Astrocyte (in vitro differentiated cells and primary cell): ENCODE measurements at regions not wholly inside any gene's neighbourhood (a gene's known extent, or its start where the extent isn't known, plus 50 kb on each side); places are given as distances from the start of the nearest gene placed in this dataset.

Source experiments
- DNase-seq: peaks from one replicate; pipeline ENCODE4 v3.0.0-alpha.2; 2010; ENCODE audit warnings: low read depth
- FAIRE-seq: peaks from 2 replicates; lab custom pipeline; 2011; peaks lifted over from hg19 to GRCh38; lab: Jason Lieb, UNC
- H2AFZ ChIP-seq: 2 replicates; pipeline ENCODE4 v1.6.0; 2012; ENCODE audit warnings: low read depth, low read length, inconsistent platforms
- H3K27ac ChIP-seq: 2 replicates; pipeline ENCODE4 v1.5.1; 2011; ENCODE audit warnings: low read depth, low read length, inconsistent platforms
- H3K27me3 ChIP-seq: 2 replicates; pipeline ENCODE4 v1.6.0; 2011; ENCODE audit warnings: low read length, inconsistent platforms; ENCODE audit not compliant: insufficient read depth
- H3K36me3 ChIP-seq: 2 replicates; pipeline ENCODE4 v1.5.1; 2011; ENCODE audit warnings: low read length, inconsistent platforms; ENCODE audit not compliant: insufficient read depth
- H3K4me1 ChIP-seq: 2 replicates; pipeline ENCODE4 v1.5.1; 2011; ENCODE audit warnings: low read length, inconsistent platforms; ENCODE audit not compliant: insufficient read depth
- H3K4me2 ChIP-seq: 2 replicates; pipeline ENCODE4 v1.6.0; 2012; ENCODE audit warnings: low read length, inconsistent platforms
- H3K4me3 ChIP-seq: 2 replicates; pipeline ENCODE4 v1.5.1; 2011; ENCODE audit warnings: low read depth, mild to moderate bottlenecking, low read length, inconsistent platforms; ENCODE audit not compliant: insufficient read depth
- H3K79me2 ChIP-seq: 2 replicates; pipeline ENCODE4 v1.6.0; 2012; ENCODE audit warnings: mild to moderate bottlenecking, low read length, inconsistent platforms; ENCODE audit not compliant: insufficient read depth
- H3K9ac ChIP-seq: 2 replicates; pipeline ENCODE4 v1.6.0; 2012; ENCODE audit warnings: mild to moderate bottlenecking, low read length, inconsistent platforms
- H3K9me3 ChIP-seq: 2 replicates; pipeline ENCODE4 v1.5.1; 2012; ENCODE audit warnings: low read depth, mild to moderate bottlenecking, low read length, inconsistent platforms; ENCODE audit not compliant: insufficient read depth
- H4K20me1 ChIP-seq: 2 replicates; pipeline ENCODE4 v1.6.0; 2012; ENCODE audit warnings: low read length, inconsistent platforms; ENCODE audit not compliant: insufficient read depth
- H3K27ac Mint-ChIP-seq: one replicate; pipeline ENCODE4 v1.8.0; 2021; ENCODE audit warnings: mild to moderate bottlenecking, mixed read lengths; ENCODE audit not compliant: unreplicated experiment
- H3K27me3 Mint-ChIP-seq: one replicate; pipeline ENCODE4 v1.8.0; 2021; ENCODE audit warnings: low read depth, mixed read lengths; ENCODE audit not compliant: unreplicated experiment
- H3K36me3 Mint-ChIP-seq: one replicate; pipeline ENCODE4 v1.8.0; 2021; ENCODE audit warnings: low read depth, mixed read lengths; ENCODE audit not compliant: unreplicated experiment
- H3K4me1 Mint-ChIP-seq: one replicate; pipeline ENCODE4 v1.8.0; 2021; ENCODE audit warnings: low read depth, mixed read lengths; ENCODE audit not compliant: unreplicated experiment
- H3K4me3 Mint-ChIP-seq: one replicate; pipeline ENCODE4 v1.8.0; 2021; ENCODE audit warnings: mild to moderate bottlenecking, moderate library complexity, mixed read lengths; ENCODE audit not compliant: unreplicated experiment
- H3K9me3 Mint-ChIP-seq: one replicate; pipeline ENCODE4 v1.8.0; 2021; ENCODE audit warnings: mild to moderate bottlenecking, mixed read lengths; ENCODE audit not compliant: unreplicated experiment
- CTCF ChIP-seq: IDR thresholded peaks from 2 replicates; pipeline ENCODE4 v1.5.1; 2011; ENCODE audit warnings: low read depth, mild to moderate bottlenecking, inconsistent platforms, low read length, moderate library complexity; ENCODE audit not compliant: insufficient read depth
- EZH2 ChIP-seq: IDR thresholded peaks from 2 replicates; pipeline ENCODE4 v1.6.1; 2012; ENCODE audit warnings: mild to moderate bottlenecking, low read length, inconsistent platforms; ENCODE audit not compliant: insufficient read depth

DNA sequence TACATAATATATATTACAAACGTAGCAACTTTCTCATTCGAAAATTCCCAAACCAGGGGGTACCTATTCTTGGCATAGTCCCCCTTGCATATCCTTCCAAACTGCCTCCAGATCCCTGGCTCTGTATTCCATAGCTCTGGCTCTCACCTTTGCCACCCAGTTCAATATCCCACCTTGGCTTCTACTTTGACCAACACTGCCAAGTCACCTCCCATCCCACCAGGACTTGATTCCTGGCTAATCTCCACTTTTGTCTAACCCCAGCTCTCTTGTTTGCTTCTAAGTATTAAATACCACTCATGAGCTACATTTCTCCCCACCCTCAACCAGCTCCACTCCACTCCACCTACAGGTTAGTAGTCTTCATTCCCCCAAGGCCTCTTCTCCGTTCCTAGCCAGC is 103.2 kb upstream of the WDR75 start:
- DNase-seq (no peak), FAIRE-seq (no peak)
- Histone ChIP-seq H3K9ac (no peak overlapping the region), H4K20me1 (no peaks in the 10 kb centered on the region), H3K79me2 (no peaks in the 10 kb centered on the region), H3K27ac (no peak overlapping the region), H3K9me3 (peaks cover 10% of the 10 kb centered on the region), H2AFZ (no peak overlapping the region), H3K36me3 (no peaks in the 10 kb centered on the region), H3K4me2 (no peak overlapping the region), H3K4me3 (no peak overlapping the region), H3K27me3 (no peaks in the 10 kb centered on the region), H3K4me1 (no peaks in the 10 kb centered on the region)
- Mint-ChIP-seq H3K27ac (peak overlapping the region; percentile 13), H3K27me3 (no peaks in the 10 kb centered on the region), H3K4me3 (no peak overlapping the region), H3K36me3 (peaks cover 5% of the 10 kb centered on the region), H3K9me3 (peaks cover 5% of the 10 kb centered on the region), H3K4me1 (no peaks in the 10 kb centered on the region)
- TF ChIP-seq CTCF (no peak), EZH2 (no peak)

- H3K4me1 ChIP-seq = no peaks in the 10 kb centered on the region
- H3K27me3 ChIP-seq = no peaks in the 10 kb centered on the region
- no peaks in the 10 kb centered on the region for H4K20me1 ChIP-seq
- no peaks in the 10 kb centered on the region for H3K4me1 Mint-ChIP-seq
- no peak overlapping the region for H3K4me3 Mint-ChIP-seq
- peaks cover 10% of the 10 kb centered on the region for H3K9me3 ChIP-seq
- TF ChIP-seq CTCF (no peak), EZH2 (no peak)
- no peak overlapping the region for H3K4me2 ChIP-seq
- H3K36me3 ChIP-seq = no peaks in the 10 kb centered on the region
- no peak overlapping the region for H2AFZ ChIP-seq
- FAIRE-seq (no peak), DNase-seq (no peak)
- no peak overlapping the region for H3K9ac ChIP-seq
- no peaks in the 10 kb centered on the region for H3K79me2 ChIP-seq
- H3K4me3 ChIP-seq = no peak overlapping the region
- H3K9me3 Mint-ChIP-seq = peaks cover 5% of the 10 kb centered on the region
- no peak overlapping the region for H3K27ac Mint-ChIP-seq
- H3K36me3 Mint-ChIP-seq = peaks cover 8% of the 10 kb centered on the region
- no peak overlapping the region for H3K27ac ChIP-seq
- H3K27me3 Mint-ChIP-seq = no peaks in the 10 kb centered on the region
Measured at GRCh38 chr2:189341077-189341476, 100.2 kb upstream of the WDR75 start.

DNA sequence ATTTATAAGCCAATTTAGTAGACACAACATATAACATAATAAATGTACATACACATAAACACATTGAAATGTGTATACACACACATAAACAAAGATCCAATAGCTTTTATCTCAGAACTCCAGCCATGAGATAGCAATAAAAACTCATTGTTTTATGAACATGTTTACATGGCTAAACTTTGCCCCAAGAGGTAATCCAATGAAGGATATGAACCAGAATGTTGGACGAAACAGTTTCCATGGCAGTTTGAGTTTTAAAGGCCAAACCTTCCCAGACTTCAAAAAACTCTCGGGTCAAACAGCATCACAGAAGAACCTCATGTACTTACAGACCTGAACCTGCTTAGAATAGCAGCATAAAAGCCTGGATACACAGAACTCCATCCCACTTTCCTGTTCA is 97.2 kb upstream of the WDR75 start:
- no peak for TF ChIP-seq CTCF
- H3K36me3 ChIP-seq = no peaks in the 10 kb centered on the region
- peaks cover 13% of the 10 kb centered on the region for H3K4me1 Mint-ChIP-seq
- H4K20me1 ChIP-seq = no peaks in the 10 kb centered on the region
- H3K27ac Mint-ChIP-seq = no peak overlapping the region
- FAIRE-seq (no peak), DNase-seq (no peak)
- no peaks in the 10 kb centered on the region for H3K79me2 ChIP-seq
- H3K9me3 Mint-ChIP-seq = peaks cover 5% of the 10 kb centered on the region
- peaks cover 12% of the 10 kb centered on the region for H3K9me3 ChIP-seq
- peaks cover 8% of the 10 kb centered on the region for H3K4me1 ChIP-seq
- H3K4me2 ChIP-seq = no peak overlapping the region
- H3K9ac ChIP-seq = no peak overlapping the region
- H3K27me3 Mint-ChIP-seq = no peaks in the 10 kb centered on the region
- H3K36me3 Mint-ChIP-seq = peaks cover 5% of the 10 kb centered on the region
- H3K4me3 Mint-ChIP-seq = no peak overlapping the region
- H2AFZ ChIP-seq = no peak overlapping the region
- H3K27me3 ChIP-seq = no peaks in the 10 kb centered on the region
- no peak overlapping the region for H3K27ac ChIP-seq
- no peak overlapping the region for H3K4me3 ChIP-seq
